ENCODE measurements at regions not wholly inside any gene's neighbourhood (a gene's known extent, or its start where the extent isn't known, plus 50 kb on each side); places are given as distances from the start of the nearest gene placed in this dataset.

DNA sequence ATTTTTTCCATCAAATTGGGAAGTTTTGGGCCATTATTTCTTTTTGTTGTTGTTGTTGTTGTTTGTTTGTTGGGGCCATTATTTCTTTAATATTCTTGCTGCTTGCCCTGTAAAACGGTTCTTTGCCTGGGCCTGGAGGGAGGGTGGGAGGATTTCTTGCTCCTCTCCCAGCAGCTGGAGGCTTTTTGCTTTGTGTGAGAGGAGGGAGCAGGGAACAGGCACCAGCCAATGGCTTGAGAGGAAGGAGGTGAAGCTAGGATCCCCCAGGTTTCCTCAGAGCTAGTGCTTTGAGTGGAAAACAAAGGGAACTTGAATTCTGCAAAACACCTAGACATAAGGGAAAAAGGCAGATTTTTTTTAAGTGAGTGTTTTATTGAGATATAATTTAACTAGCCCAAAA lies 61.2 kb upstream of the DNAJC19 start:
- DNase-seq, result no peak

DNA sequence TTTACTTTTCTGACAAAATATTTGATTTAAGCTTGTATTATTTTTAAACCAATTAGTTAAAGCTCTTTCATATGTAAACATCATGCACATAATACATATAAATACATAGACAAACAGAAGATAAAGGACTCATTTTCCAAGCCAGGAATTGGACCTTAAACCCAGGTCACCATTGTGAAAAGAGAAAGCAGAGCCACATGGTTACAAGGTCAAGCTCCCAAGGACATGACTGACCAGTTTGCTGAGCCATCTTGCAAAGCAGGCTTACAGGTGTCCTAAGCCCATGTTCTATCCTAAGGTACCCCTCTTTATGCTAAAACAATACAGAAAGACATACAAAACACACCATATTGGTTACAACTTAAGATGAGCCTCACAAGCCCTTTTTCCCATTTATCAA lies 50.5 kb upstream of the DNAJC19 start:
- no peak for DNase-seq
